GM12878 (cell line): ENCODE measurements at regions not wholly inside any gene's neighbourhood (a gene's known extent, or its start where the extent isn't known, plus 50 kb on each side); places are given as distances from the start of the nearest gene placed in this dataset.

Experiments
- CUX1 ChIP-seq: IDR thresholded peaks from 2 replicates; pipeline ENCODE4 v1.6.1; 2012; ENCODE audit warnings: improper control_type of control experiment, low read depth, low read length; ENCODE audit not compliant: insufficient replicate concordance
- EP300 ChIP-seq, 2 experiments: fragments of 150-350 bp in 1 of 2; IDR thresholded peaks; 2 replicates each; pipeline ENCODE4 v1.6.1; 2011 to 2012; ENCODE audit warnings: low read depth in 2 of 2, low read length in 2 of 2, borderline replicate concordance in 1 of 2, improper control_type of control experiment in 1 of 2, inconsistent platforms in 1 of 2; ENCODE audit not compliant: control insufficient read depth in 1 of 2
- MXI1 ChIP-seq: fragments of 150-350 bp; IDR thresholded peaks from 2 replicates; pipeline ENCODE4 v1.6.1; 2011; ENCODE audit warnings: low read depth, mild to moderate bottlenecking, inconsistent platforms, low read length, improper control_type of control experiment
- RUNX3 ChIP-seq: IDR thresholded peaks from 2 replicates; pipeline ENCODE4 v1.6.1; 2012; ENCODE audit warnings: low read length, inconsistent platforms
- SUPT20H ChIP-seq: IDR thresholded peaks from 2 replicates; pipeline ENCODE4 v1.6.1; 2011; ENCODE audit warnings: low read depth, mild to moderate bottlenecking, low read length, moderate library complexity, borderline replicate concordance; ENCODE audit not compliant: control insufficient read depth
- TCF3 ChIP-seq: IDR thresholded peaks from 2 replicates; pipeline ENCODE4 v1.6.1; 2012; ENCODE audit warnings: low read depth, mild to moderate bottlenecking, low read length, borderline replicate concordance; ENCODE audit not compliant: insufficient read depth
- ZSCAN29 ChIP-seq: fragments of 450-650 bp; IDR thresholded peaks from 2 replicates; pipeline ENCODE4 v1.6.1; 2017; ENCODE audit warnings: mild to moderate bottlenecking, moderate library complexity

- TF ChIP-seq CUX1 = no peak
- no peak for TF ChIP-seq SUPT20H
- no peak for TF ChIP-seq MXI1
- no peak for TF ChIP-seq EP300 (IDR thresholded peaks at IDR 0.05; ENCODE audit: borderline replicate concordance in 1 of 2, control insufficient read depth in 1 of 2, low read depth in 2 of 2, low read length in 2 of 2)
- no peak for TF ChIP-seq ZSCAN29
- TF ChIP-seq TCF3 = no peak
- TF ChIP-seq RUNX3 = no peak
These were observed 81.5 kb upstream of the ATP11B start (continued) for GRCh38 chr3:182711853-182712252.
